ENCODE measurements at regions not wholly inside any gene's neighbourhood (a gene's known extent, or its start where the extent isn't known, plus 50 kb on each side); places are given as distances from the start of the nearest gene placed in this dataset.

DNA sequence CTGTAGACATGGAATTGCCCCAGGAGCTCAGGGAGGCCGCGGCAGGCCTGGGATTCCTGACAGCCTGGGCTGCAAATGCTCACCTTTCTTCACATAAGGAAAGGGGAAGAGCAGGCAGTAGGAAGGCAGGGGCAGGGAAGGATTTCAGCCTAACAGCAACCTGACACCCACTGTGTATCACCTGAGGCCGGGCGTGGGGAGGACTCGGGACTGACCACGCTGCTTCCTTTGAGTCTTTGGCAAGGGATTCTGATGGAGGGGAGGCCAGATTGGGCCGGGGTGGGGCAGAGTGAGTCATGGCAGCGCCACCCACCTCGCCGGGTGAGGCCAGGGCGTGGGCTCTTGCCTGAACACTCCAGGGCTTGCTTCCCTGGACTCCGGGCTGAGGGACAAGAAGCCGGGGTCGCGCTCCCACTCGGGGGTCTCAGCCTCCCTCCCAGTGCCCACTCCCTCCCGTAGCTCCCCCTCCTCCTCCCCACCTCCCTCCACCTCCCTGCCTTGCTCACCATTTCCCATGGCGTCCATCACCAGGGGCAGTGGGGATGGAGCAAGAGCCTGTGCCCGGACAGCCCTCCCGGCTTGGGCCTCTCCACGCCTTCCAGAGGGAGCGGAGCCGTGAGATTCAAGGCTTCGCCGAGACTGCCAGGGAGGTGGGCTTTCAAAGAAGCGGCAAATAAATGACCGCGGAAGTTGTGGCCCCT, 247.9 kb upstream of the RTL1 start:
- DNase-seq = no peak

- DNase-seq = no peak
Measured at GRCh38 chr14:101151927-101152305, 248.4 kb upstream of the RTL1 start.

- no peak for DNase-seq
Measured at GRCh38 chr14:101152855-101153254, 249.3 kb upstream of the RTL1 start.

- DNase-seq = no peak
Measured at GRCh38 chr14:101153691-101154090, 250.2 kb upstream of the RTL1 start.

- no peak for DNase-seq
Measured at GRCh38 chr14:101155575-101155974, 252.1 kb upstream of the RTL1 start.

DNA sequence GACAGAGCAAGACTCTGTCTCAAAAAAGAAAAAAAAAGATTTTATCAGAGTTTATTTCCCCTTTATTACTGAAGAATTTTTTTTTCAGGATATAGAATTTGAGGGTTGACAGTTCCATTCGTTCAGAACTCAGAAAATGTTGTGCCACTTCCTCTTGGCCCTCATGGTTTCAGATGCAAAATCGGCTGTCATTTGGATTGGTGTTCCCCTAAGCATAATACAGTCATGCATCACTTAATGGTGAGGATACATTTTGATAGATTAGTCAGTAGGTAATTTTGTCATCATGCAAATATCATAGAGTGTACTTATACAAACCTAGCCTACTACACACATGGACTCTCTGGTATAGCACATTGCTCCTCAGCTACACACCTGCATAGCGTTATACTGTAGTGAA, 263.9 kb upstream of the RTL1 start:
- no peak for DNase-seq

DNA sequence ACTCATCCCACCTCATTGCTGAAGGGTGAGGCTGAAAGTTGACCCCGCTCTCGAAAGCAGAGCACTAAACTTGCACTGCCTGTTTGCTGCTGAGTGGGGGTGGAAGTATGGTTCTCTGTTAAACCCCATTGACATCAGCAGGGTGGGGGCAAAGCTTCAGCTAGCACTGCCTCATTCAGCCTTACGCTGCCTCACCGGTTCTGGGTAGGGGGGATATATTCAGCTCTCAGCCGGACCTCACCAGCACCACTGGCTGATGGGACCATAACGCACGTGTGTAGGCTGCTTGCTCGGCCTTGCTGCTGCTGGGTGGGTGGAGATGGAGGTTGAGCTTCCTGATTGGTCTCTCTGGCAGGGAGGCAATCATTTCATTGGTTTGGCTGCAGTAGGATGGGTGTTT, 265.7 kb upstream of the RTL1 start:
- no peak for DNase-seq

DNA sequence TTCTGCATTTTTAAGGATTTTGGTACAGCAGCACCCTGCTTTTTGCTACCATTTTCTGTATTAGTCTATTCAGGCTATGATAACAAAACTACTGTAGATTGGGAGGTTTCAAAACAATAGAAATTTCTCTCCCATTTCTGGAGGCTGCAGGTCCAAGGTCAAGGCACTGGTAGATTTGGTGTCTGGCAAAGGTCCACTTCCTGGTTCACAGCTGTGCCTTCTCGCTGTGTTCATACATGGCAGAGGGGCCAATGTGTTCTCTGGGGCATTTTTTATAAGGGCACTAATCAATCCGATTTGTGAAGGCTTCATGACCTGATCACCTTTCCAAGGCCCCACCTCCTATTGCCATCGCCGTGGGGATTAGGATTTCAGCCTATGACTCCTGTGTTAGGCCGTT, 268.1 kb upstream of the RTL1 start:
- DNase-seq = no peak

DNA sequence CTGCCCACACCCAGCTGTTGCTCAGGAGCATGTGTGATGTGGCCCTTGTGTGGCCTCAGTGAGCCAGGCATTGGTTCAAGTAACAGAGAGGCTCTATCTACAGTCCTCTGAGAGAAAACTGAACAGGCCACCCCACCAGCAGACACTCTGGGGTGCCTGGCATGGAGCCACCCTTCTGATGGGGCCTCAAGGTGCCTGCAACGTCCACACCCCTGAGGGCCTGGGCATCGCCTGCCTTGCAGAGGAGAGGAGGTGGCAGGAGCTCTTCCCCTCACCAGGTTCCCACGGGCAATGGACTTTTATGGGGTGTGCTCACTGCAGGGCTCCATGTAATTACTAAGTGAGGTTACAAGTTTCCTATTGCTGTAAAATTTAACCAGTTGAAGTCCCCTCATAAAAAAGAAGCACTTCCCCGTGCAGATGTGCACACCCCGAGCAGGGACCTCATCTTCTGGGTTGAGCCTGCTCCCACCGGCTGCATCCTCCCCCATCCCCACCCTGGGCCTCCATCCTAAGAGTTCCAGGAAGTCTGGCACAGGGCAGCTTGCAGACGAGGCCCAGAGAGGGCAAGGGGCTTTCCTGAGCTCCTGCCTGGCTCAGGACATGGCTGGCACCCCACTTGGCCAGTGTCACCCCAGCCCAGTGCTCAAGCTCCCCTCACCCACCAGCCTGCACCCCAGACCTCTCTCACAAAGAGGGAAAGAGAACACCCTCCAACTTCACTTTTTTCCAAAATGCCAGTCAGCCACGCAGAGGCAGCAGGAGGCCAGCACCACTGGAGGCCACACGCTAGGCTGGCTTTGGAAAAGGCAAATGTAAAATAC, 270.4 kb upstream of the RTL1 start:
- no peak for DNase-seq

DNA sequence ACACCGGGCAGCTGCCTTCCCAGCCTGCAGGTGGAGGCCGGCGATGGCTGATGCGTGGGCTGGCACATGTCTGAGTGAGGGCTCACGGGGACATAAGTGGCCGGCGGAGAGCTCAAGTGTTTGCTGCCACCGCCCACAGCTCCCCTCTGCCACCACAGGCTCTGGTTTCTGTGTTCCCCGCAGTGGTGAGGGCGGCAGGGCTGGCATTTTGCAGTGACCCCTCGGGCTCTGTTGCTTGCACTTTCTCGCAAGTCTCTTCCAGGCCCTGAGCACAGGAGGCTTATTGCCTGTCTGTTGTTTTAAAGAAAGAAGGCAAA, 271.0 kb upstream of the RTL1 start:
- no peak for DNase-seq

GRCh38 chr14:101174980-101175606, 271.6 kb upstream of the RTL1 start:
- no peak for DNase-seq

DNA sequence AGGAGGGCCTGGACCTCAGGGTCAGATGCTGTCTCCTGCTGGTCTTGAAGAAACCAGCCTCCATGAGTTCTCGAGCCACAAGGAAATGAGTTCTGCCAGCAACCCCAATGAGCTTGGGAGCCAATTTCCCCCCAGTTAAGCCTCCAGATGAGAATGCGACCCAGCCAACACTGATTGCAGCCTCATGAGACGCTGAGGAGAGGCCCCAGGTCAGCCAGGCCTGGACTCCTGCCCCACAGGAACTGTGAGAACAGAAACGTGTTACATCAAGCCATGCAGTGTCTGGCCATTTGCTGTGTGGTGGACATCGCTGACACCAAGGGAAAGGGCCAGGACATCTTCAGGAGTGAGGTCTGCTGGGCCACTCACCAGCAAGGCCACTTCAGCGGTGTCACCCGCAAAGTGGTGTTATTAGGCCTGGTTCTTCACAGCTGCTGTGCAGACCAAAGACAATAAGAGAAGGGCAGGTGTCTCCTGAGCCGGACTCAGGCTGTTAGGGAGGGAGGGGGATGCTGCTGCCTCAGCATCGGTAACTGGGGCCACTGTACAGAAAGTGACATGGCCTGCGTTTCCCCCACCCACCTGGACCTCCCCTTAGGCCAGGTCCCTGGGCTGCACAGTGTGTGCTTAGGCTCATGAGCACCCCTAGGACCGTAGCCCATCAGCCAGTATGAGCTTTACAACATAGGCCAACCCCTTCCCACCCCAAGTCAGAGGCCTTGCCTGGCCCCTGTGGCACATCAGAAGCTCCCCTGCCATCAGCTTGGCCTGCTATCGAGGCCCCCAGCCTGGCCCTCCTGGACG, 272.4 kb upstream of the RTL1 start:
- no peak for DNase-seq

DNA sequence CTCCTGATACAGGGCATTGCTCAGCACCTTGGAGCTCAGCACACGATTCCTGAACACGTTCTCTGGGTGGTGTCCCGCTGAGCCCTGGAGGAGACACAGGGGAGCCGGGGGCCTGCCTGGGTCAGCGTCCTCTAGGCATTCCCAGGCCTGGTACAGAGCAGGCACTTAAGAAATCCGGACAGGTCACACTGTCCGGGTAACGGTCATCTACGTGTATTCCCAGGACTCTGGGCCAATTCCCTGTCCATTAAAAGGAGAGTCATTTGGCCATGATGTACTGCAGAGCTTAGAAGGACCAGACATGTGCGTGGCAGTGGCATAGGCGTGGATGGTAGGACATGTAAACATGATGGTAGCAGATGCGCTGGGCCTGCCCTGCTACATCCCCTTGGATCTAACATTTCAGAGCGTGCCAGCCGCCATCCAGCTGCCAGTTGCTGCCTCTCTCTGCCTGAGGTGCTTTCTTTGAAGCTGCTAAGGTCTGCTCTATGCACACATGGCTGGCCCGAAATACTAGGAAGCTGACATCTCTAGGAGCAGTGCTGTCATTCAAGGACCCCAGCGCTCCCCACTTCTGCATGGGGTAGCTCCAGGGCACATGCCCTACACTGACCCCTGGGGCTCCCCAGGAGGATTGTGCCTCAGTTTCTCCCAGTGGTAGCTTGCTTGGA, 273.1 kb upstream of the RTL1 start:
- no peak for DNase-seq

- no peak for DNase-seq
Measured at GRCh38 chr14:101177301-101177971, 273.9 kb upstream of the RTL1 start.

DNA sequence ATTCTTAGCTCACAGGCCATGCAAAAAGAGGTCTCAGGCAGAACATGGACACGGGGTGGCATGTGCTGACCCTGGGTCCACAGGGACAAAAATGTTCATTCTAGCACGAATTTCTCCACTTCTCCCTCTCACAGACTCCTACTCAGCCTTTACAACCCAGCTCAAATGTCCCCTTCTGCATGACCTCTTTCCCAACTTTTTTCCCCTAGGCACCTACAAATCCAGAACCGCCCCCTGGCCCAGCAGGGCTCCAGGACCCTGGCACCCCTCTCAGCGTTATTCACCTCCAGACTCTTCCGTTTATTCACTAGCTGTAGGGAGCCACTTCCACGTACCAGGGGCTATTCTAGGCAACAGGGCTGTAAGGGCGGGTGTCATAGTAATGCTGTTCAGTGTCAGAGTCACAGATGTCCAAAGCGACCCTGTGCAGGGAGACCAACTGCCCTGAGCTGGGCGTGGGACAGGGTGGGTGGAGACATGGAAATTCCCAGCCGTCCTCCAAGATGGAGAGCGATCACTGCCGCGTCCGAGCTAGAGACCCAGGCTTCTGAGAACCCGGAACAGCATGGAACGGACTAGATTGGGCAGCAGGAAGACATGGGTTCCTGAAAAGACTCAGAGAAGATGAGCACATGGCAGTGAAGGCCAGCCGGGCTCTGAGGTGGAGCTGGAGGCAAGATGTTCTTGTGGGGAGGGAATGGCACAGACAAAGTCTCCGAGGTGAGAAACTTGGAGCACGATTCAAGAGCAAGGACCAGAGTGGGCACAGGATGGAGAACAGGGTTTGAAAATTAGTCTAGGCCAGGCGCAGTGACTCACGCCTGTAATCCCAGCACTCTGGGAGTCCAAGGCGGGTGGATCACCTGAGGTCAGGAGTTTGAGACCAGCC, 274.9 kb upstream of the RTL1 start:
- no peak for DNase-seq

GRCh38 chr14:101179691-101180211, 276.2 kb upstream of the RTL1 start:
- no peak for DNase-seq

- no peak for DNase-seq
Measured at GRCh38 chr14:101181446-101182313, 278.2 kb upstream of the RTL1 start.

DNA sequence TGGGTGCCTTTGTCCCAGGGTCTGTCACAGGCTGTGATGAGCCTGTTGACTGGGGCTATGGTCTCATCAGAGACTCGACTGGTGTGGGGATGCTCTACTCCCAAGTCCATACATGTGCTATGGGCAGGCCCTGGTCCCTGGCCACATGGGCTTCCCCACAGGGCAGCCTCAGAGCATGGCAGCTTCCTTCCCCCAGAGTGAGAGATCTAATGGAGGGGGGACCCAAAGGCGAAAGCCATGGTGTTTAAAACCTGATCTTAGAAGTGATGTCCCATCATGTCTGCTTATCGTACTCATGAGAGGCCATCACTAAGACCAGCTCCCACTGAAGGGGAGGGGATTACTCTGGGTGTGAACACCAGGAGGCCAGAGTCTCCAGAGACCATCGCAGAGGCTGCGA, 279.0 kb upstream of the RTL1 start:
- DNase-seq = no peak

- no peak for DNase-seq
Measured at GRCh38 chr14:101183376-101184103, 280.0 kb upstream of the RTL1 start.

Data from hematopoietic multipotent progenitor cell treated with erythropoietin and hydrocortisone succinate and interleukin-3 and kit ligand, for 6 days (in vitro differentiated cells).